AG08396 (cell line): ENCODE measurements at regions not wholly inside any gene's neighbourhood (a gene's known extent, or its start where the extent isn't known, plus 50 kb on each side); places are given as distances from the start of the nearest gene placed in this dataset.

Source experiments
- DNase-seq: peaks from one replicate; pipeline ENCODE4 v3.0.0; 2012; ENCODE audit warnings: low spot score, mixed read lengths

GRCh38 chr12:58794859-58795258, 125.4 kb downstream of the LRIG3 start:
- no peak for DNase-seq

DNA sequence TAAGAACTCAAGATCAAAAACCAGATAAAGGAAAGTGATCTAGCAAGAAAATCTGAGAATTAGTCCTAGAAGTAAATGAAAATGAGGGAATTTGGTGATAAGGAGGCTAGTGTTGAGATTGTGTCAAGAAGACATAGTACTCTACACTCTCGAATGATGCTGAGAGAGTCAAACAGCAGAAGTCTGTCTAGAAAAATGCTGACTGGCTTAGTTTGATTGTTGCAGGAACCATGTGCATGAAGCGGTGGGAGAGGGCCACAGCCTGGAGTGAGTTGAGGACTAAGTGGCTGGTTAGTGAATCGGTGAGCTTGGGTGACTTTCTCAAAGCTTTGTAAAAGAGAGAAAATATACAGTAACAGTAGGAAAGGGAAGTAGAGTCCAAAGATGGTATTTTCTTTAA, 124.5 kb downstream of the LRIG3 start:
- DNase-seq, result no peak

GRCh38 chr12:58801986-58802385, 118.3 kb downstream of the LRIG3 start:
- DNase-seq, result no peak

- DNase-seq, result peak; percentile 58
These were observed 116.4 kb downstream of the LRIG3 start for GRCh38 chr12:58803908-58804307.

DNA sequence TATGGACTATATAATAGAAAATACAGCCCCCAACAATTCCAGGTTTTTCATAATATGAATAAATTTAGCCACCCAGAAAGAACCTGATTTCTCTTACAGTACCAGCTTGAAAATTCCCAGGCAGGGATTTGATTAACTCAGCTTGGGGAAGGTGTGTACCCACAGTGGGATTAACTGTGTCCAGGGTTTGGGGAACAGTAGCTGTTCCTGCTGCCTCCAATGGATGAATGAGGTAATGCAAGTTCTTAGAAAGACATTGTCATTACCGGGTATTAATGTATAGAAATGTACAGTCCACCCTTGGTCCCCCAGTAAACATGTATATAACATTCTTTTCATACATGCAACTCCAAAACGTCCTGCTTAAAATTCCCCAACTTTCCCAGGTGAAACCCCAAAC, 115.6 kb downstream of the LRIG3 start:
- no peak for DNase-seq

GRCh38 chr12:58809064-58809607, 111.2 kb downstream of the LRIG3 start:
- no peak for DNase-seq

DNA sequence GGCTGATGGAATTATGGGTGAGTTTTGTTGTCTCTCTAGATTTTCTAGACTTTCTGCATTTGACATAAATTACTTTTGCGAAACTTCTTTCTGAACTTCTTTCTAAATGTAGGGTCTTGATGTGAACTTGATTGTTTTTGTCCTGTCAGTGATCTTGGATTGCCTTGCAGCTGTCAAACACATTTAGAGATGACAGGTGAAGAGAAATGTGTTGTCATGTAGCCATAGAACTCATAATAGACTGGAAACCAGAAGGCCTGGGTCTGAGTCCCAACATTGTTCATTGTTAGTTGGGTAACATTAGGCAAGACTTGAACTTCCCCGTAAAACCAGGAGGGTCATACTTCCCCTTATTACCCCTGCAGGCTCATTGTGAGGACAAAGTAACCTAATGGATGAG, 109.0 kb downstream of the LRIG3 start:
- DNase-seq, result no peak

DNA sequence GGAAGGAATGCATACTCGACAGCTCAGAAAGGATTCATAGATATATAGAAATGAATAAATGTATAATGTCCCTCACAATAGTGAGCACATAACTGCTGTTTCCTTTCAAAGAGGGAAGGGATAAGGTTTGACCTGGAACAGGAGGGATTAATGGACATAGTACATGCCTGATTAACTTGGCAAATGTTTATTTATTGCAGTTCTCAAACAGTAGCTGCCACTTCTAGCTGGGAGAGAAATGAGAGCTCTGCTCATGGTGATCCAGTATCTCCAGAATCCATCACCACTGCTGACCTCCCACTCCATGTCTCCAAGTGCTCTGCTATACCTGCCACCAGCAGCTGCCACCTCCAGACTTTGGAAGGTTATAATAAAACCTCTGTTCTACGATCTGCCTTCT, 108.1 kb downstream of the LRIG3 start:
- no peak for DNase-seq

DNA sequence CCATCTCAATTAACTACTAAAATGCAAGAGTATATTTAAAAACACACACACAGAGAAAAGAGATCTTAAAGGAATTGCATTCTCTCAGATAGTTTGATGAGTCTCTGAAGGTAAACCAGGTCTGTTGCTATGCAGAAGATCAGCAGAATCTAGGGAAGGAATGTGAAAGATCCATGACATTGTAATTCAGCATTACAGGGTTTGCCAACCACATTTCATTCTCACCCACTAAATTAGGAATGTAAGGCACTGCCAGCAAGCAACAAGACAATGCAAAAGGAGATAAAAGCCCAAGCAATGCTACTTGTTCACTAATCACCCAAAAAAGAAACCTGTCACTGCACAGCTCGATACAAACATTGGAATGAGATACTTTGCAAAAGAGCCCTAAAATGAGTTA, 106.3 kb downstream of the LRIG3 start:
- DNase-seq, result no peak

GRCh38 chr12:58815235-58815634, 105.1 kb downstream of the LRIG3 start:
- no peak for DNase-seq

DNA sequence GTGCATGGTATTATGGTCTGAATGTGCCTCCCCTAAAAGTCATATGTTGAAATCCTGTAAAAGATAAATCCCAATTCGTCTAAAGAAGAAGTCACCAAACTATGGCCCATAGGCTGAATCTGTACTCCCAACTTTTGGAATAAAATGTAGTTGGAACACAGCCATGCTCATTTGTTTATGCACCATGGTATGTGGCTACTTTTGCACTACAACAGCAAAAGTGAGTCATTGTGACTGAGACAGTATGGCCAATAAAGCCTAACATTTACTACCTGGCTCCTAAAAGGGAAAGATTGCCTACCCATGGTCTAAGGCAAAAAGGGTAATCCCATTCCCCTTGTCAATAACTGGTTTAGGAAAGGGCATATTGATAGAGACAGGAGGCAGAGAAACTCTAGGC, 101.8 kb downstream of the LRIG3 start:
- peak; percentile 4 for DNase-seq

DNA sequence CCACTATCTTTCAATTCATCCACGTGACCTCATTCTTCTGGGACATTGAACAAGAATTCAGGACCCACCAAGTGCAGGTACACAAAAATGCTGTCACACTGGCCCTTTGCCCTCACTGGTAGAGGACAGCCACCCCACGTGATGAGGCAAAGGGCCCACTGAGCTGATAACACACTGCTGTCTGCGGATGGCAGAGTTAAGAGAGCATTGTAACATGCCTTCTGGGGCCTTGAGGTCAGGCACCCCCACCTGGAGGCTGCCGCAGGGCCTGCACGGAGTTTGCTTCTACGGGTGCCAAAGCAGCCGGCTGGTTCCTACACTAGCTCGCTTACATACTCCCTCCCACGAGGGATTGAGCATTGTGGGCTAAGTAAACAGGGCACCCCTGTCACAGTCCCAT, 101.0 kb downstream of the LRIG3 start:
- no peak for DNase-seq

GRCh38 chr12:58819985-58820384, 100.3 kb downstream of the LRIG3 start:
- no peak for DNase-seq
